ENCODE measurements at regions not wholly inside any gene's neighbourhood (a gene's known extent, or its start where the extent isn't known, plus 50 kb on each side); places are given as distances from the start of the nearest gene placed in this dataset.
A peak's percentile ranks its signal among the peaks of the same experiment; 100 is the strongest.

DNA sequence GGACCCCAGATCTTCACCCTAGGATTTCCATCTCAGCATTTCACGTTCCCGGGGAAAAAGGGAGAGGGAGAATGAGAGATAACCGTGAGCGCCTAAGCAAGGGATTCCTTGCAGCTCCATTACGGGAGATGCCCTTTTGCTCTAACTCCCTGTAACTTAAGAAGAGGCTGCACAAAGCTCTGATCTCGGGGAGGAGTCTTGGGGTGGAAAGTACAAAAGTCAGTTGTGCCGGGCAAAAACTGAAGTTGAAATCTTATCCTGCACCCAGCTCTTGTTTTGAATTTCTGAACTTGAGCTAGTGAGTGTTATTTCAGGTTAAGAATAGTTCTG, 256.4 kb upstream of the SOX21 start:
- peaks cover 0 to 77% (median 51%) of the 10 kb centered on the region in 7 donors for H3K27me3 ChIP-seq (replicated peaks in 1 of 7)
- no peak for TF ChIP-seq POLR2AphosphoS5 (IDR thresholded peaks at IDR 0.05)
- TF ChIP-seq POLR2A (IDR thresholded peaks at IDR 0.05) = no peak
- no peak for TF ChIP-seq CTCF (IDR thresholded peaks at IDR 0.05 in 8 of 11, conservative IDR thresholded peaks at IDR 0.05 in 3 of 11)
- no peak for DNase-seq
- H3K4me1 ChIP-seq = peaks cover 0 to 17% (median 11%) of the 10 kb centered on the region in 6 donors
- no peaks in the 10 kb centered on the region for H3K36me3 ChIP-seq
- H3K4me3 ChIP-seq = peak overlapping the region in 2 of 8 donors; percentile 13 to 50
- H3K27ac ChIP-seq = no peak overlapping the region
- intact Hi-C loops (cut with DNase I; ENCODE audit: low total_unique reads) = no loop called here
- 9 to 23% (median 18%) methylated on average over 7 of the region's 7 CpGs for WGBS, 5 donors
- no peaks in the 10 kb centered on the region for H3K9me3 ChIP-seq

DNA sequence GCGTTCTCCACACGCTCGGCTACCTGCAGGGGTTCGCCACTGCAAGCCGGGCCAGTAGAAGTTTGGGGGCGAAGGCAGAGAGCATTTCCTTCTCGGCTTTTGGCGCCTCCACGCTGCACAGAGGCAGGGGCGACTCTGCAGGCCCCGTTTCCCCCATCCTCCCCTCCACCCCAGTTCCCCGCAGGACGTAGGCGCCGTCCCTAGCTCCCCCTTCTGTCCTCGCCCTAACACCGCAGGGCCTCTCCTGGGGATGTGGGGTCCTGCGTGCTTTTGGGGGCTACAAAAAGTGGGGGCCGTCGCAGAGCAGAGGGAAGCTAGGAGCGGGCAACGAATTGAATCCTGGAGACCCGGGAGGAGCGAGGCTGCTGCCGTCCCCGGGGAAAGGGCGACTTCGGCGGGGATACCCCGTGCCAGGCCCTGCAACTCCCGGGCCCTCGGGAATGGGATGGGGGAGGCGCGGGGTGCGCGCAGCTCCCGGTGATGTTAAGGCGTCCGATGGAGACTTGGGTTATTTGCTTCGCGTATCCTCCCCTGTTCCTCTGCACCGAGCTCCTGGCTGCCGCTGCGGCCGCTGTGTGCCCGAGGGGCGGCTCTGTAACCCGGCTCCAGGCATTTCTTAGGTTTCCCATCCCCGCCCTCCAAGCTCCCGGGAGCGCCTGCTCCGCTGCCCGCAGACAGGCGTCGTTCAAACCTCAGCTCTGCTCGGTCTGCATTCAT, 255.9 kb upstream of the SOX21 start:
- Histone ChIP-seq H3K27me3 (replicated peaks in 1 of 7) (peaks cover 0 to 82% (median 51%) of the 10 kb centered on the region in 7 donors), H3K4me1 (peaks cover 0 to 17% (median 11%) of the 10 kb centered on the region in 6 donors), H3K9me3 (no peaks in the 10 kb centered on the region), H3K36me3 (no peaks in the 10 kb centered on the region), H3K27ac (no peak overlapping the region), H3K4me3 (peak overlapping the region in 6 of 8 donors; percentile 2 to 50 (median 14))
- no peak for DNase-seq
- intact Hi-C loops (cut with DNase I; ENCODE audit: low total_unique reads) = no loop called here
- no peak for TF ChIP-seq CTCF (IDR thresholded peaks at IDR 0.05 in 8 of 11, conservative IDR thresholded peaks at IDR 0.05 in 3 of 11)
- TF ChIP-seq POLR2AphosphoS5 (IDR thresholded peaks at IDR 0.05) = no peak
- no peak for TF ChIP-seq POLR2A (IDR thresholded peaks at IDR 0.05)
- WGBS, 5 donors = 1 to 3% (median 2%) methylated on average over 40 to 56 of the region's 56 CpGs

DNA sequence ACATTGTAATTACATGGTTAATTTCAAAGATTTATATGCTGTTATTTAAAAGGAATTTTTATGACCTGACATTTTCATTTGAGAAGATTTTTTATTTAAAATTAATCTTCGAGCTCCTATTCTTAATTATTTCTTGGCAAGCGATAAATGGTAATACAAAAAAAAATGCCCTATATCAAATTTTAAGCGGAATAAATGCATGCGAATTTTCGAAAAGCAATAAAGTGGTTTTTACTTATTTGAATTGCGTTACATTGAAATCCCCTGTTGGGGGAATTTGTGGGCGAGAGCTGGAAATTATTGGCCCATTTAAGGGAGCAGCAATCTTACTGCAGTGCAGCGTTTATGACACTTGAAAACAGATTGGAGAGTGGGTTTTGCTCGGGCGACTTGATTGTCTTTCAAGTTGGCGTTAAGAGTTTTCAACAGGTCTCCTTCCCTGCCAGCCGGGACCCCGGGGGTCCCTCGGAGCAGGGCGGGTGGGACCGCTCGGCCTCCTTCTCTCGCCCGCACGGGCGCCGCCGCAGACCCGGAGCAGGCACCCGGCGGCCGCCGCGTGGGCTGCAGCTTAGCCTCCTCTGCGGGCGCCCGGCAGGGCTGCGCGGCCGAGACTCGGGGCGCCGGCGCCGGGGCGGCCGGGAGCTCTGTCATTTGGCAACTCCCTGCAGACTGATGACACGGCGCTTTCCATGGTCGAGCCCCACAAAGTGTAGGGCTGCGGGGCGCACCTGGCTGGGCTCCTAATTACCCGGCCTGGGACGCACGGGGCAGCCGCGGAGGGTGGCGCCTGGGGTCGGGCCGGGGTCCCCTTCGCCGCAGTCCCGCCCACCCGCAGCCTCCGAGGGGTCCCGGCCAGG, 255.1 kb upstream of the SOX21 start:
- Histone ChIP-seq H3K4me1 (peaks cover 0 to 17% (median 11%) of the 10 kb centered on the region in 6 donors), H3K4me3 (peak overlapping the region in 6 of 8 donors; percentile 2 to 50 (median 14)), H3K27me3 (replicated peaks in 1 of 7) (peaks cover 0 to 87% (median 51%) of the 10 kb centered on the region in 7 donors), H3K27ac (no peak overlapping the region), H3K36me3 (no peaks in the 10 kb centered on the region), H3K9me3 (no peaks in the 10 kb centered on the region)
- 3 to 7% (median 4%) methylated on average over 29 to 61 of the region's 61 CpGs for WGBS, 5 donors
- intact Hi-C loops (cut with DNase I; ENCODE audit: low total_unique reads) = no loop called here
- TF ChIP-seq CTCF (IDR thresholded peaks at IDR 0.05 in 8 of 11, conservative IDR thresholded peaks at IDR 0.05 in 3 of 11) = no peak
- no peak for TF ChIP-seq POLR2A (IDR thresholded peaks at IDR 0.05)
- no peak for TF ChIP-seq POLR2AphosphoS5 (IDR thresholded peaks at IDR 0.05)
- no peak for DNase-seq

- Histone ChIP-seq H3K36me3 (no peaks in the 10 kb centered on the region), H3K9me3 (no peaks in the 10 kb centered on the region), H3K4me3 (no peak overlapping the region), H3K27me3 (replicated peaks in 1 of 7) (peaks cover 0 to 89% (median 47%) of the 10 kb centered on the region in 7 donors), H3K4me1 (peaks cover 0 to 17% (median 11%) of the 10 kb centered on the region in 6 donors), H3K27ac (no peak overlapping the region)
- intact Hi-C loops (cut with DNase I; ENCODE audit: low total_unique reads) = no loop called here
- WGBS, 5 donors = 27 to 49% (median 39%) methylated on average over 3 of the region's 3 CpGs
- TF ChIP-seq CTCF (IDR thresholded peaks at IDR 0.05 in 8 of 11, conservative IDR thresholded peaks at IDR 0.05 in 3 of 11) (no peak), POLR2AphosphoS5 (IDR thresholded peaks at IDR 0.05) (no peak), POLR2A (IDR thresholded peaks at IDR 0.05) (no peak)
- no peak for DNase-seq
Observed at GRCh38 chr13:94966422-94966955, 254.1 kb upstream of the SOX21 start.

Measured in spleen (tissue), 11 donors.